ENCODE measurements at regions not wholly inside any gene's neighbourhood (a gene's known extent, or its start where the extent isn't known, plus 50 kb on each side); places are given as distances from the start of the nearest gene placed in this dataset.

GRCh38 chr6:3577517-3577916 lies 120.7 kb upstream of the SLC22A23 start:
- Mint-ChIP-seq H3K27ac (ENCODE audit: unreplicated experiment) (no peak overlapping the region), H3K4me1 (ENCODE audit: unreplicated experiment) (peaks cover 2% of the 10 kb centered on the region), H3K9me3 (ENCODE audit: unreplicated experiment) (no peaks in the 10 kb centered on the region), H3K27me3 (ENCODE audit: unreplicated experiment) (no peaks in the 10 kb centered on the region), H3K4me3 (ENCODE audit: unreplicated experiment) (no peak overlapping the region), H3K36me3 (ENCODE audit: unreplicated experiment) (no peaks in the 10 kb centered on the region)
- DNase-seq (ENCODE audit: extremely low spot score, unreplicated experiment) = no peak
- no peak for TF ChIP-seq CTCF (IDR thresholded peaks at IDR 0.05)

GRCh38 chr6:3575701-3576100 lies 118.9 kb upstream of the SLC22A23 start:
- Mint-ChIP-seq H3K4me3 (ENCODE audit: unreplicated experiment) (no peak overlapping the region), H3K4me1 (ENCODE audit: unreplicated experiment) (peaks cover 5% of the 10 kb centered on the region), H3K27me3 (ENCODE audit: unreplicated experiment) (no peaks in the 10 kb centered on the region), H3K9me3 (ENCODE audit: unreplicated experiment) (no peaks in the 10 kb centered on the region), H3K27ac (ENCODE audit: unreplicated experiment) (no peak overlapping the region), H3K36me3 (ENCODE audit: unreplicated experiment) (no peaks in the 10 kb centered on the region)
- no peak for TF ChIP-seq CTCF (IDR thresholded peaks at IDR 0.05)
- no peak for DNase-seq (ENCODE audit: extremely low spot score, unreplicated experiment)

GRCh38 chr6:3575166-3575565 lies 118.3 kb upstream of the SLC22A23 start:
- Mint-ChIP-seq H3K9me3 (ENCODE audit: unreplicated experiment) (no peaks in the 10 kb centered on the region), H3K4me1 (ENCODE audit: unreplicated experiment) (peaks cover 5% of the 10 kb centered on the region), H3K27me3 (ENCODE audit: unreplicated experiment) (no peaks in the 10 kb centered on the region), H3K36me3 (ENCODE audit: unreplicated experiment) (no peaks in the 10 kb centered on the region), H3K4me3 (ENCODE audit: unreplicated experiment) (no peak overlapping the region), H3K27ac (ENCODE audit: unreplicated experiment) (no peak overlapping the region)
- TF ChIP-seq CTCF (IDR thresholded peaks at IDR 0.05) = no peak
- DNase-seq (ENCODE audit: extremely low spot score, unreplicated experiment) = no peak

- DNase-seq (ENCODE audit: extremely low spot score, unreplicated experiment) = no peak
- H3K27me3 Mint-ChIP-seq (ENCODE audit: unreplicated experiment) = no peaks in the 10 kb centered on the region
- no peak overlapping the region for H3K27ac Mint-ChIP-seq (ENCODE audit: unreplicated experiment)
- H3K4me1 Mint-ChIP-seq (ENCODE audit: unreplicated experiment) = peaks cover 11% of the 10 kb centered on the region
- no peaks in the 10 kb centered on the region for H3K36me3 Mint-ChIP-seq (ENCODE audit: unreplicated experiment)
- no peak overlapping the region for H3K4me3 Mint-ChIP-seq (ENCODE audit: unreplicated experiment)
- TF ChIP-seq CTCF (IDR thresholded peaks at IDR 0.05) = no peak
- no peaks in the 10 kb centered on the region for H3K9me3 Mint-ChIP-seq (ENCODE audit: unreplicated experiment)
These were observed 116.8 kb upstream of the SLC22A23 start for GRCh38 chr6:3573670-3574069.

GRCh38 chr6:3571836-3572235 lies 115.0 kb upstream of the SLC22A23 start:
- no peak overlapping the region for H3K4me3 Mint-ChIP-seq (ENCODE audit: unreplicated experiment)
- H3K27me3 Mint-ChIP-seq (ENCODE audit: unreplicated experiment) = no peaks in the 10 kb centered on the region
- no peak for DNase-seq (ENCODE audit: extremely low spot score, unreplicated experiment)
- peaks cover 18% of the 10 kb centered on the region for H3K4me1 Mint-ChIP-seq (ENCODE audit: unreplicated experiment)
- H3K9me3 Mint-ChIP-seq (ENCODE audit: unreplicated experiment) = no peaks in the 10 kb centered on the region
- no peak for TF ChIP-seq CTCF (IDR thresholded peaks at IDR 0.05)
- H3K36me3 Mint-ChIP-seq (ENCODE audit: unreplicated experiment) = no peaks in the 10 kb centered on the region
- H3K27ac Mint-ChIP-seq (ENCODE audit: unreplicated experiment) = no peak overlapping the region
